RWPE2 (cell line): ENCODE measurements at regions not wholly inside any gene's neighbourhood (a gene's known extent, or its start where the extent isn't known, plus 50 kb on each side); places are given as distances from the start of the nearest gene placed in this dataset.

ENCODE experiments used
- ATAC-seq: fragments of 200-7000 bp; cut with Tn5 transposase; 3 replicates; pipeline ENCODE4 v1.9.1; 2021; ENCODE audit warnings: low read depth
- DNase-seq: peaks from one replicate; pipeline ENCODE4 v3.0.0-alpha.2; 2020; ENCODE audit warnings: low spot score
- H3K27ac ChIP-seq: fragments of 450-650 bp; 2 replicates; pipeline ENCODE4 v1.5.1; 2017; ENCODE audit warnings: mild to moderate bottlenecking; ENCODE audit not compliant: poor library complexity, severe bottlenecking
- H3K27me3 ChIP-seq: fragments of 250-450 bp; sonication (Bioruptor Pico); 2 replicates; pipeline ENCODE4 v1.5.1; 2021; ENCODE audit warnings: mild to moderate bottlenecking, moderate library complexity; ENCODE audit not compliant: insufficient read depth, poor library complexity, severe bottlenecking
- H3K36me3 ChIP-seq: fragments of 250-450 bp; sonication (Bioruptor Pico); 2 replicates; pipeline ENCODE4 v1.5.1; 2020; ENCODE audit warnings: low read depth, mild to moderate bottlenecking, moderate library complexity
- H3K4me1 ChIP-seq: fragments of 250-450 bp; sonication (Bioruptor Pico); 2 replicates; pipeline ENCODE4 v1.5.1; 2021; ENCODE audit warnings: mild to moderate bottlenecking, moderate library complexity; ENCODE audit not compliant: insufficient read depth, poor library complexity, severe bottlenecking
- H3K4me3 ChIP-seq: fragments of 250-450 bp; sonication (Bioruptor Pico); 2 replicates; pipeline ENCODE4 v1.5.1; 2021; ENCODE audit warnings: mild to moderate bottlenecking, moderate library complexity; ENCODE audit not compliant: severe bottlenecking
- H3K9me3 ChIP-seq: fragments of 250-450 bp; sonication (Bioruptor Pico); 2 replicates; pipeline ENCODE4 v1.5.1; 2021; ENCODE audit warnings: mild to moderate bottlenecking, moderate library complexity; ENCODE audit not compliant: severe bottlenecking
- TF ChIP-seq, protein P1 (sequence below): fragments of 450-650 bp; IDR thresholded peaks from one replicate; pipeline ENCODE4 v1.5.1; 2017; ENCODE audit warnings: mild to moderate bottlenecking, moderate library complexity; ENCODE audit not compliant: poor library complexity, severe bottlenecking

GRCh38 chr17:79433379-79433778 is 177.5 kb downstream of the RBFOX3 start:
- Histone ChIP-seq H3K27ac (no peak overlapping the region), H3K27me3 (peaks cover 40% of the 10 kb centered on the region)
- TF ChIP-seq, protein P1, sequence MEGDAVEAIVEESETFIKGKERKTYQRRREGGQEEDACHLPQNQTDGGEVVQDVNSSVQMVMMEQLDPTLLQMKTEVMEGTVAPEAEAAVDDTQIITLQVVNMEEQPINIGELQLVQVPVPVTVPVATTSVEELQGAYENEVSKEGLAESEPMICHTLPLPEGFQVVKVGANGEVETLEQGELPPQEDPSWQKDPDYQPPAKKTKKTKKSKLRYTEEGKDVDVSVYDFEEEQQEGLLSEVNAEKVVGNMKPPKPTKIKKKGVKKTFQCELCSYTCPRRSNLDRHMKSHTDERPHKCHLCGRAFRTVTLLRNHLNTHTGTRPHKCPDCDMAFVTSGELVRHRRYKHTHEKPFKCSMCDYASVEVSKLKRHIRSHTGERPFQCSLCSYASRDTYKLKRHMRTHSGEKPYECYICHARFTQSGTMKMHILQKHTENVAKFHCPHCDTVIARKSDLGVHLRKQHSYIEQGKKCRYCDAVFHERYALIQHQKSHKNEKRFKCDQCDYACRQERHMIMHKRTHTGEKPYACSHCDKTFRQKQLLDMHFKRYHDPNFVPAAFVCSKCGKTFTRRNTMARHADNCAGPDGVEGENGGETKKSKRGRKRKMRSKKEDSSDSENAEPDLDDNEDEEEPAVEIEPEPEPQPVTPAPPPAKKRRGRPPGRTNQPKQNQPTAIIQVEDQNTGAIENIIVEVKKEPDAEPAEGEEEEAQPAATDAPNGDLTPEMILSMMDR = no peak

GRCh38 chr17:79431175-79431574 is 179.7 kb downstream of the RBFOX3 start:
- Histone ChIP-seq H3K4me3 (no peak overlapping the region), H3K27ac (no peak overlapping the region), H3K9me3 (no peaks in the 10 kb centered on the region), H3K4me1 (no peaks in the 10 kb centered on the region), H3K36me3 (no peaks in the 10 kb centered on the region), H3K27me3 (peaks cover 41% of the 10 kb centered on the region)
- TF ChIP-seq, protein P1 = no peak
- ATAC-seq (no peak), DNase-seq (no peak)

More at GRCh38 chr17:79433379-79433778, 177.5 kb downstream of the RBFOX3 start:
- DNase-seq = no peak
- H3K36me3 ChIP-seq = no peaks in the 10 kb centered on the region
- no peak for ATAC-seq
- no peaks in the 10 kb centered on the region for H3K4me1 ChIP-seq
- no peak overlapping the region for H3K4me3 ChIP-seq
- no peaks in the 10 kb centered on the region for H3K9me3 ChIP-seq

DNA sequence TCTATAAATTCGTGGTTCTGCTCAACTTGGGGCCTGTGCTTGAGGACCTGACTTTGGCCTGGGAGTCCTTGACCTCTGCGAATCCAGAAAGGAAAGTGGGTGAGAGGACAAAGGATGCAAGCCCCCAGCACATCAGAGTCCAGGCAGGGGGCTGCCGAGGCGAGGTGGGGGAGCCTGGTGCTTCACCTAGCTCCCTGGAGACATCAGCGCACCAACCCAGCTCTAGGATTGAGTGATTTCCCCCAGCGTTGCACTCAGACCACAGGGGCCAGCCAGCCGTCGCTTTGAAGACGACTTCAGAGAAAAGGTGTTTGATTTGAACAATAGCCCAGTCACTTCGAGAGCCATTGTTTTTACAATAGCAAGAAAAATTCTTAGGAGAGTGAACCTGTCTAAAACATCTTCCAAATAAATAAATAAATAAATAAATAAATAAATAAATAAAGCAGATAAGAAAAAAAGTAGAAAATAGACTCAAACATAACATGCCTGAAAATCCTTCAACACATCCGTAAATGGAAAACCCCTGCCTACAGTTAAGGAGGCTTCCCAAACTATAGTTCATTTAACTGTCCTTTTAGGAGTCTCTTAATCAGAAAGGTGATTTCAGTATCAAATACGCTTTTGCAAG is 180.9 kb downstream of the RBFOX3 start:
- TF ChIP-seq, protein P1 = no peak
- no peaks in the 10 kb centered on the region for H3K9me3 ChIP-seq
- DNase-seq (no peak), ATAC-seq (no peak)
- peaks cover 52% of the 10 kb centered on the region for H3K27me3 ChIP-seq
- no peaks in the 10 kb centered on the region for H3K4me1 ChIP-seq
- H3K36me3 ChIP-seq = no peaks in the 10 kb centered on the region
- H3K4me3 ChIP-seq = no peak overlapping the region
- no peak overlapping the region for H3K27ac ChIP-seq

DNA sequence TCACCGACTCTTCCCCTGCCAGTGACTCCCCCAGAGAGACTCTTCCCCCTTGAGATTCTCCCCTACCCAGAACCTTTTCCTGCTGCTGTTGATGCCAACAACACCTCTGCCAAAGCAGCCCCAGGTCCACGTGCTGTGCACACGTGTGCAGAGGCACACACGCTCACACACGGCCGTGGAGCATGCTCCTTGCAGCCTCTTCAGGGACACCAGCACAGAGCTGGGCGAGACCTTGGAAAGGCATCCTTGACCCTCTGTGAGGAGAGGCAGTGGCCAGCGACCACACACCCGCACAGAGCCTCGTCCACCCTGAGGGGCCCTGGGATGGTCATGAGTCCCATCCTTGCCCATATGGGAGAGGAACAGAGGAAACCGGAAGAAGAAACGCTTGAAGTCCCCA is 181.9 kb downstream of the RBFOX3 start:
- no peaks in the 10 kb centered on the region for H3K9me3 ChIP-seq

More for the DNA sequence above, 181.9 kb downstream of the RBFOX3 start:
- peaks cover 52% of the 10 kb centered on the region for H3K27me3 ChIP-seq
- TF ChIP-seq, protein P1 = no peak
- ATAC-seq (no peak), DNase-seq (no peak)
- H3K4me1 ChIP-seq = no peaks in the 10 kb centered on the region
- H3K27ac ChIP-seq = no peak overlapping the region
- H3K4me3 ChIP-seq = no peak overlapping the region
- H3K36me3 ChIP-seq = no peaks in the 10 kb centered on the region
